Uterus (tissue), 3 donors: ENCODE measurements at regions not wholly inside any gene's neighbourhood (a gene's known extent, or its start where the extent isn't known, plus 50 kb on each side); places are given as distances from the start of the nearest gene placed in this dataset.

Experiments used
- DNase-seq, 2 donors: peaks; one replicate each; pipeline ENCODE4 v3.0.0-alpha.2; 2019 to 2020
- H3K27ac ChIP-seq, 2 donors: fragments of 200-600 bp; sonication (generic); 1 replicate in 1 of 2; 2 replicates in 1 of 2; pipeline ENCODE4 v1.5.1; 2016 to 2018
- H3K27me3 ChIP-seq, 2 donors: fragments of 200-600 bp; sonication (generic); one replicate each; pipeline ENCODE4 v1.5.1; 2018 to 2019; ENCODE audit warnings: control low read depth in 1 of 2
- H3K36me3 ChIP-seq, 2 donors: fragments of 200-600 bp; sonication (generic); one replicate each; pipeline ENCODE4 v1.5.1; 2019; ENCODE audit warnings: control low read depth in 1 of 2
- H3K4me1 ChIP-seq, 2 donors: fragments of 200-600 bp; sonication (generic); one replicate each; pipeline ENCODE4 v1.5.1; 2018 to 2019; ENCODE audit warnings: control low read depth in 1 of 2
- H3K4me3 ChIP-seq, 2 donors: fragments of 200-600 bp; sonication (generic); 1 replicate in 1 of 2; 2 replicates in 1 of 2; pipeline ENCODE4 v1.5.1; 2018 to 2019; ENCODE audit warnings: mild to moderate bottlenecking in 1 of 2
- H3K9me3 ChIP-seq, 2 donors: fragments of 200-600 bp; sonication (generic); one replicate each; pipeline ENCODE4 v1.5.1; 2019; ENCODE audit warnings: control low read depth in 1 of 2
- POLR2A ChIP-seq, 2 donors: fragments of 450-650 bp; IDR thresholded peaks; one replicate each; pipeline ENCODE4 v1.6.1; 2016; ENCODE audit warnings: antibody characterized with exemption in 2 of 2, mild to moderate bottlenecking in 1 of 2, moderate library complexity in 1 of 2
- intact Hi-C: fragments of 100-400 bp; cut with DNase I; formaldehyde crosslinking; loops from one replicate; pipeline ENCODE4 v1.15.1; 2023; ENCODE audit warnings: low total_unique reads
- TF ChIP-seq, protein P1 (sequence below), 4 experiments: fragments of 200-600 bp in 2 of 4; fragments of 450-650 bp in 2 of 4; sonication (generic) in 2 of 4; IDR thresholded peaks; one replicate each; pipeline ENCODE4 v1.5.1; 2016 to 2019; ENCODE audit warnings: antibody characterized with exemption in 4 of 4, mild to moderate bottlenecking in 2 of 4, moderate library complexity in 1 of 4
- donor health status: DM: yes; HTN: yes; CAD: no.

GRCh38 chr6:82576284-82576683 is 212.7 kb downstream of the TPBG start:
- TF ChIP-seq, protein P1, sequence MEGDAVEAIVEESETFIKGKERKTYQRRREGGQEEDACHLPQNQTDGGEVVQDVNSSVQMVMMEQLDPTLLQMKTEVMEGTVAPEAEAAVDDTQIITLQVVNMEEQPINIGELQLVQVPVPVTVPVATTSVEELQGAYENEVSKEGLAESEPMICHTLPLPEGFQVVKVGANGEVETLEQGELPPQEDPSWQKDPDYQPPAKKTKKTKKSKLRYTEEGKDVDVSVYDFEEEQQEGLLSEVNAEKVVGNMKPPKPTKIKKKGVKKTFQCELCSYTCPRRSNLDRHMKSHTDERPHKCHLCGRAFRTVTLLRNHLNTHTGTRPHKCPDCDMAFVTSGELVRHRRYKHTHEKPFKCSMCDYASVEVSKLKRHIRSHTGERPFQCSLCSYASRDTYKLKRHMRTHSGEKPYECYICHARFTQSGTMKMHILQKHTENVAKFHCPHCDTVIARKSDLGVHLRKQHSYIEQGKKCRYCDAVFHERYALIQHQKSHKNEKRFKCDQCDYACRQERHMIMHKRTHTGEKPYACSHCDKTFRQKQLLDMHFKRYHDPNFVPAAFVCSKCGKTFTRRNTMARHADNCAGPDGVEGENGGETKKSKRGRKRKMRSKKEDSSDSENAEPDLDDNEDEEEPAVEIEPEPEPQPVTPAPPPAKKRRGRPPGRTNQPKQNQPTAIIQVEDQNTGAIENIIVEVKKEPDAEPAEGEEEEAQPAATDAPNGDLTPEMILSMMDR (IDR thresholded peaks at IDR 0.05), result no peak
- no peak for TF ChIP-seq POLR2A (IDR thresholded peaks at IDR 0.05)
- intact Hi-C loops, result no loop called here
- Histone ChIP-seq H3K27me3 (no peaks in the 10 kb centered on the region), H3K4me1 (no peaks in the 10 kb centered on the region), H3K4me3 (no peak overlapping the region), H3K36me3 (no peaks in the 10 kb centered on the region), H3K9me3 (no peaks in the 10 kb centered on the region), H3K27ac (no peak overlapping the region)
- DNase-seq, result no peak

GRCh38 chr6:82584194-82584695 is 220.6 kb downstream of the TPBG start:
- Histone ChIP-seq H3K36me3 (no peaks in the 10 kb centered on the region), H3K9me3 (no peaks in the 10 kb centered on the region), H3K4me3 (no peak overlapping the region), H3K27ac (no peak overlapping the region), H3K27me3 (no peaks in the 10 kb centered on the region), H3K4me1 (no peaks in the 10 kb centered on the region)
- DNase-seq, result no peak
- intact Hi-C loops, result no loop called here
- no peak for TF ChIP-seq POLR2A (IDR thresholded peaks at IDR 0.05)
- TF ChIP-seq, protein P1 (IDR thresholded peaks at IDR 0.05), result no peak

DNA sequence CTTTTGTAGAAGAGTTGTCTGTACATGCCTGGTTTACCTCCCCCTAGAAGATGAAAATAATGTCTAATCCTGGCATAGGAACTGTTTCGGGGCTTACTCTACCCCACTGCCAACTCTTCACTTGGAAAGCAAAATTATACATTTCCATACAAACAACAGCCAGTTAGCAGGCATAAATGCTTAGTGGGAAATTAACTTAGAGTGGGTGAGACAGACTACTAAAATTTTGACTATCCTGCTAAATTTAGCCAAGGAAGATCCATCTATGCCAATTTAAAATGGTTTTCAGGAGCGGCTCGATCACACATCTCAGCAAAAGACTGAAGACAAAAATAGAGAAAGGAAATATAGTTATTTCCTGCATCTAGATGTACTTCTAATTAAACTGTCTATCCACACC is 221.2 kb downstream of the TPBG start:
- intact Hi-C loops, result no loop called here
- Histone ChIP-seq H3K4me1 (no peaks in the 10 kb centered on the region), H3K27me3 (no peaks in the 10 kb centered on the region), H3K36me3 (no peaks in the 10 kb centered on the region), H3K9me3 (no peaks in the 10 kb centered on the region), H3K4me3 (no peak overlapping the region), H3K27ac (no peak overlapping the region)
- TF ChIP-seq POLR2A (IDR thresholded peaks at IDR 0.05), result no peak
- TF ChIP-seq, protein P1 (IDR thresholded peaks at IDR 0.05), result no peak
- no peak for DNase-seq

GRCh38 chr6:82588020-82588419 is 224.4 kb downstream of the TPBG start:
- intact Hi-C loops, result no loop called here
- DNase-seq, result no peak
- no peaks in the 10 kb centered on the region for H3K27me3 ChIP-seq
- no peaks in the 10 kb centered on the region for H3K4me1 ChIP-seq
- TF ChIP-seq POLR2A (IDR thresholded peaks at IDR 0.05), result no peak
- TF ChIP-seq, protein P1 (IDR thresholded peaks at IDR 0.05), result no peak
- H3K27ac ChIP-seq, result no peak overlapping the region
- no peak overlapping the region for H3K4me3 ChIP-seq
- no peaks in the 10 kb centered on the region for H3K9me3 ChIP-seq
- H3K36me3 ChIP-seq, result no peaks in the 10 kb centered on the region

GRCh38 chr6:82588859-82589412 is 225.3 kb downstream of the TPBG start:
- H3K9me3 ChIP-seq, result no peaks in the 10 kb centered on the region
- no peak for TF ChIP-seq POLR2A (IDR thresholded peaks at IDR 0.05)
- TF ChIP-seq, protein P1 (IDR thresholded peaks at IDR 0.05), result no peak
- no peaks in the 10 kb centered on the region for H3K4me1 ChIP-seq
- no peaks in the 10 kb centered on the region for H3K36me3 ChIP-seq
- H3K4me3 ChIP-seq, result no peak overlapping the region
- no peak overlapping the region for H3K27ac ChIP-seq
- no peak for DNase-seq
- no peaks in the 10 kb centered on the region for H3K27me3 ChIP-seq
- intact Hi-C loops, result no loop called here
